HTR-8/SVneo (cell line): ENCODE measurements at regions not wholly inside any gene's neighbourhood (a gene's known extent, or its start where the extent isn't known, plus 50 kb on each side); places are given as distances from the start of the nearest gene placed in this dataset.
"Not testable (repeated sequence)": the region's sequence is repeated elsewhere in the genome, so short reads cannot be mapped to it uniquely, and the experiment has no call there.

Source experiments
- DNase-seq: peaks from one replicate; pipeline ENCODE4 v3.0.0; 2011; ENCODE audit warnings: low spot score, mixed read lengths; ENCODE audit not compliant: insufficient read length
- FAIRE-seq: peaks from 2 replicates; lab custom pipeline; 2011; peaks lifted over from hg19 to GRCh38; lab: Jason Lieb, UNC

DNA sequence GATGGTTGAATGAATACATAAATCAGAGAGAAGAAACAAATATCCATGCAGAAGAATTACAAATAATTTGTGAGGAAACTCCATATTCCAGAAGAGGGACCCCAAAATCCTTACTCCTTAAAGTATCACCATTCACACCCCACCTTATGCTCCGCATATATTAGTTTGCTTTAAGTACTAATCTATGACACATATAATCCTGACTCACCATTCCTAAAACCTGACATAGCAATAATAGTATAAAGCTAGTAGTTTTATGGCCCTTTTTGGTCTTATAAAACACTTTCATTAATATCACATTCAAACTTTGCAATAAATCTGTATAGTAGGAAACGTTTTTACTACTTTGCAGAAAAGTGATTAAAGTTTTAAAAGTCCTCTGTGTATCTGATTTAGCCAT lies 719.0 kb upstream of the SLC39A10 start:
- DNase-seq = no peak
- FAIRE-seq = no peak

DNA sequence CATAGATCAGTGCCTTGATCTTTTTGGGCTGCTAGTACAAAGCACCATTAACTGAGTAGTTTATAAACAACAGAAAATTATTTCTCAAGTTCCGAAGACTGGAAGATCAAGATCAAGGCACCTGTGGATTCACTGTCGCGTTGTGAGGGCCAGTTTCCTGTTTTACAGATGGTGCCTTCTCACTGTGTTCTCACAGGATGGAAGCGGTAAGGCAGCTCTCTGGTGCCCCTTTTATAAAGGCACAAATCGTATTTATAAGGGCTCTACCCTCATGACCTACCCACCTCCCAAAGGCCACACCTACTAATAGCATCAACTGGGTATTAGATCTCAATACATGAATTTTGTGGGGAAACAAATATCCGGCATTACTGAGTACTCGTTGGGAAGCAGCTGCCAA lies 729.5 kb upstream of the SLC39A10 start:
- DNase-seq (no peak), FAIRE-seq (no peak)

DNA sequence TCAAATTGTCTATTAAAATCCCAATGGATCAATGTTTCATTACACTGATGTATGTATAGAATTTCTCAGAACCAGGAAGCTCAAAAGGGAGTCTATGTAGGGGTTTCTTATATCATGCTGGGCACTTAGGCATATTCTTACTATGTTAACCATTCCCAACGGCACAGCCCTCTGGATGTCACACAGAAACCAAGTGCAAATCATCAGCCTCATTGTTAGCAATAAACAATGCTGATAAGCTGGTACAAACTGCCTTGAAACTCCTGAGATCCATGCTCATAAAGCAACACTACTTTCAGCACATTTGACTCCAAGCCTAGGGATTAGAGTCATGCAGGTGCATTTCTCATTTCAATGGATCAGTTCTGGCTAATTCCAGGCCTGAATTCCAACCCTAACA lies 730.2 kb upstream of the SLC39A10 start:
- DNase-seq (no peak), FAIRE-seq (no peak)

DNA sequence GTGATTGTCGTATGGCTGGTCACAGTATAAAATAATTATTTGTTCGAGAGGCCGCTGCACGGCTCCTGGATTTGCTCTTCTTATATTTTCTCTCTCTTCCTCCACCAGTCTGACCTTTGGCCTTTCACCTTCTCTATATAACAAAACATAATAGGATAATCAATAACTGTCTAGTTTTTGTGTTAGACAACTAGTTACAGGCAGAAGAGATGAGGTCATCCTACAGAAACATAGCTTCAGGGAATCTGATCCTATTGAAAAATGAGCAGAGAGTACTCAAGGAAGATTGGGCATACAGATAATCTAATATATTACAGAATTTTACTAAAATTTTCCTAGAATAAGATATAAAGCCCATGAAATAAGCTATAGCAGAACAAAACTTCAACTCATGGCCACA lies 731.3 kb upstream of the SLC39A10 start:
- DNase-seq (no peak), FAIRE-seq (no peak)

DNA sequence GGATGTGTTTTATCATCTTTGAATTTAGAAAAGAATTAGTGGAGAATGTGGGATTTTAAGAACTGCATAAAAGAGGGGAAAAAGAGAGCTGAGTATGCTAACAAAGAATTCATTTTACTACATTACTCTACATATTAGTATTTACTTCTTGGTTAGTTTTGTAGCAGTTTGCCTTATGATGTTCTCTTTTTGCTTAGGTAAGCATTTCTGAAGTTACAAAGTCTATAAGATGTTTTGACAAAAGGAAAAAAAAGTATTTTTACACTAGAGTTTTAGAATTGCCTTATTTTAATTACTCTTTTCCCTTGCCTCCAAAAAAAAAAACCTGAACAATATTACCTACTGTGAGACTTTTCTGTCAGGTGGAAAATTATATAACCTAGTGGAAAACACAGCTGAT lies 739.5 kb upstream of the SLC39A10 start:
- no peak for FAIRE-seq
- no peak for DNase-seq

DNA sequence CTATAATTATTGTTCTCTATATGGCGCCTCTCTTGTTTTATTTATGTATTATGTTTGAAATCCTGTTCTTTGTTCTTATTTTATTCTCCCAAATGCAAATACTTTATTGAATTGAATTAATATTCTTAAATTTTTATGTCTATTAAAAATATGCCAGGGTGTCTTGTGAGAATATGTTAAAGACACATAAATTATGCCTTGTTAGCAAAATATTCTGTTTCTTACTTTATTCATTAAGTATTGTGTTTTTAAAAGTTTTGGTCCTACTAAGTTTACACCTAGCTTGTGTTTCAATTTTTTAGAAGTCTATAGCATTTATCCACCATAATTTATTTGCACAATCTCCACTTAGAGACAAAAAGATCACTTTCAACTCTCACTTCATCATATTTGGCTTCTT lies 741.5 kb upstream of the SLC39A10 start:
- FAIRE-seq (no peak), DNase-seq (no peak)

DNA sequence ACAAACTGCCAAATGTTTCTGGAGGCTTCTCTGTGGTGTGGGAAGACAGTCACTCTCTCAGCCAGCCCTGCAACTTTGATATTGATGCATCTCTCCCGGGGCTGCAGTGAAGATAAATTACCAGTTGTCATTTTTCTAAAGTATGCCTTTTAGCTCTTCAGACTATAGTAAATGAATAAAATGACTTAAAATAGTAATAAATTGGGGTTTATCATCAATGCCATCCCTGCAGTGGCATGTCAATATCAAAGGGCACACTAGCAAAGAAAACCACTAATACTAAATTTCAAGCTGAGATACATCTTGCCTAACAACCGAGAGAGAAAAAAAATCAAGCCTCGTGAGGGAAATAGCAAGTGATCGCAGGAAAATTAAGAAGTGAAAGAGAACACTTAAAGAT lies 749.5 kb upstream of the SLC39A10 start:
- no peak for DNase-seq
- no peak for FAIRE-seq

DNA sequence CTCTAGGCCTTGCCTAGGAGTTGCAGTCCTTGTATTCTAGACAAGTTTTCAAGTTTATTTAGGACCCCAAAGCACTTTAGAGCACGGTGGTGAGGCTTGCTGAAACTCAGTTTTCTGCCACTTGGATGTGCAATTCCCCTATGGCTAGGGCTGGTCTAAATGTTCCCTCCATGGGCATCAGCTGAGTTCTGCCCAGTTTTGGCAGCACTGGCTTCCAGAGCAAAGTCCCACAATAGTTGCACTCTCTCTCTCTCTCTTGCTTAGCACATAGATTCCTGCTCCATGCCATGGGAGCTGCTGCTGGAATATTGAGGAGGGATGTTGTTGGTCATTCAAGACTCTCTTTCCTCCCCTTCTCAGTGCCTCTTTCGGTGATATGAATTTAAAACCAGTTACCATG lies 760.2 kb upstream of the SLC39A10 start:
- DNase-seq (no peak), FAIRE-seq (no peak)

DNA sequence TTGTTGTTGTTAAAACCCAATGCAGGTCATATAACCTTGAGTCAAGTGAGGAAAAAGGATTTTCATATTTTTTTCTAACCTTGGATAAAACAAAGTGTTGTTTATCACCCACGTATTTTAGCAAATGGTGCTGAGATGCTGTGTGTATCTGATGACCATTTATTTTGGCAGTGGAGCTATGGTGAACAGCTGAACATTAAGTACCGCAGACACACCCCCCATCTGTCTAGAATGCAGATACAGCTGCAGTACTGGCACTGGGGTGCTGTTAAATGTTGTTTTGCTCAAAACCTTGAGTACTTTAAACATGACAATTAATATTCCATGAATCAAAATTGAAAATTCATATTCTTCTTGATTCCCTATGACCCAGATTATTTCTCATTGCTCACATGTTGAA lies 773.3 kb upstream of the SLC39A10 start:
- FAIRE-seq (no peak), DNase-seq (no peak)

DNA sequence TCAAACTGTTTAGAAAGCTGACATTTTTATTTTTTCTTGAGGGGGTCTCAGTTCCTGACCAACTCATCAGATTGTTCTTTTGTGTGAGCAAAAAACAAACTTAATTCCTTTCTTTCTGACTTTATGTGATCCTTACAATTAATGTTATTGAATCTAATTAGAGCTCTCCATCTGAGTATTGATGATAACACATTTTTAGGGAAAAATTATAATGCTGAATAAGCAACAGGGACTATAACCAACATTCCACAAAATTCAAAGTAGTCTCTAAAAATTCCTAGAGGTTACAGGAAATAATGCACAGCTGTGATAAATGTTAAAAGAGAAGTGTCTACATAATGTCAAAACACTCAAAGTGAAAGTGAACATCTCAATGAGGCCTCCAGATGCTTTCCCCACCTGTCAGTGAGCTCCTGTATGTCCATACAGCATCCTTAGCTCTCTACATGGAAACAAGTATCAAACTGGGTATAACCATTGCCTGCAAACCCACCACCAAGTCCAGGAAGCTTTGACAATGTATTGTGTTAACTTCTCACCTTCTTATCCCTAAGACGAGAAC lies 786.0 kb upstream of the SLC39A10 start:
- no peak for FAIRE-seq
- no peak for DNase-seq

DNA sequence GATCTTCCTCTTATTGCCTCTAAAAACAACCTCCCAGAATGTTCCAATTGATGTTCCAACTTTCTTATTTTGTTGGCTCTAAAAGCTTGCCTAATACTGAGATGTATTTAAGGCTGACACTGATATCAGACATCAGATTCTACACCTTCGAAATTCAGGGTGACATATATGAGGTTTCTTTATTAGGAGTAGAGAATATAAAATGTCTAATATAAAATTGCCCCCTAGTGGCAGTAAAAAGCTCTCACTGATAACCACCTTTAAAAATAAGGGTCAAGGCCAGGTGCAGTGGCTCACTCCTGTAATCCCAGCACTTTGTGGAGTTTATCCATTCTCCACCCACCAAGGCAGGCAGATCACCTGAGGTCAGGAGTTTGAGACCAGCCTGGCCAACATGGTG lies 789.7 kb upstream of the SLC39A10 start:
- DNase-seq = peak; percentile 6
- no peak for FAIRE-seq

DNA sequence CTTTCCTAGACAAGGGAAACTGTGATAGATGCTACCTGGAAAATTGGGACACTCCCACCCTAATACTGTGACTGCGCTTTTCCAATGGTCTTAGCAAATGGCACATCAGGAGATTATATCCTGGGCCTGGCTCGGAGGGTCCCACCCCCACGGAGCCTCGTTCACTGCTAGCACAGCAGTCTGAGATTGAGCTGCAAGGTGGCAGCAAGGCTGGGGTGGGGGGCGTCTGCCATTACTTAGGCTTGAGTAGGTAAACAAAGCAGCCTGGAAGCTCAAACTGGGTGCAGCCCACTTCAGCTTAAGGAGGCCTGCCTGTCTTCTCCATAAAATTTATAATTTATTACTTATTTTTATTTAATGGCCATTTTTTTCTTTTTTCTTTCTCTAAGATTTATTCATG lies 802.1 kb upstream of the SLC39A10 start:
- no peak for FAIRE-seq

DNA sequence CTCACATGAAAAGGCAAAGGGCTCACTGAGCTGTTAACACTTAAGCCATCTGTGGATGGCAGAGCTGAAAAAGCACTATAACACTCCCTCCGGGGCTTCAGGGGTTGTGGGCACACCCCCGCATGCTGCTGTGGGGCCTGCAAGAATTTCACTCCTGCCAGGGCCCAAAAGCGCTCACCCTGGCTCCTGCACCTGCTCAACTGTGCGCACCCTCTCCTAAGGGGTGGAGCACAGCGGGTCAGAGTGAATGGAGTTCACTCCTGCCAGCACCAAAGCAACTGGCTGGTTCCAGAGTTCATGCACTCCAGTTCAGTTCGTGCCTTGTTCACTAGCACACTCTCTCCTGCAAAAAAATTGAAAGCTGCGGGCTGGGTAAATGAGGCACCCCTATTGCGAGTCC lies 814.2 kb upstream of the SLC39A10 start:
- FAIRE-seq (no peak), DNase-seq (no peak)

More for the DNA sequence above, 802.1 kb upstream of the SLC39A10 start:
- no peak for DNase-seq

DNA sequence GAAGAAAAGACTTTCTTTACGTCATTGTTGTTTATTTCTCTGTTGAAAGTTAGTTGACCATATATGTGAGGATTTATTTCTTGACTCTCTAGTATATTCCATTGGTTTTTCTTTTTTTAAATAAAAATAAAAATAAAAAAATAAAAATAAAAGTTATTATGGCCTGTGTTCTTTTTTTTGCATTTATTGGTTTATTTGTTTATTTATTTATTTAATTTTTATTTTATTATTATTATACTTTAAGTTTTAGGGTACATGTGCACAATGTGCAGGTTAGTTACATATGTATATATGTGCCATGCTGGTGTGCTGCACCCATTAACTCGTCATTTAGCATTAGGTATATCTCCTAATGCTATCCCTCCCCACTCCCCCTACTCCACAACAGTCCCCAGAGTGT lies 822.7 kb upstream of the SLC39A10 start:
- DNase-seq, FAIRE-seq: not testable (repeated sequence)

DNA sequence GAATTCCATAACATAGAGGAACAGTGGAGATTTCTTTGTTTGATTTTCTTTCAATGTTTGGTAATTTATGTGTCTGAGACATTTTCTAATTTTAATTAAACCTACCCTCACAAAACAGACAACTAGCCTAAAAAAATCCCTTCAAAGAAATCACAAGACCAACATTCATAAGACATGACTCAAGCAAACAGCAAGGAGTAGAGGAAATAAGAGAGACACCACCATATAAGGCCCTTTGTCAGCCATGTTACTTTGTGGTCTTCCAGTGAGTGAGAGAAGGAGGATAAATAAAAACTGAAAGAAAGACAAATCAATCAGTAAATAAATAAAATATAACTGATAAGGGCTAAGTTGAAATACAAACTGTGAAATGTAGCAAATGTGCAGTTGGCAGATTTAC lies 830.8 kb upstream of the SLC39A10 start:
- no peak for FAIRE-seq

DNA sequence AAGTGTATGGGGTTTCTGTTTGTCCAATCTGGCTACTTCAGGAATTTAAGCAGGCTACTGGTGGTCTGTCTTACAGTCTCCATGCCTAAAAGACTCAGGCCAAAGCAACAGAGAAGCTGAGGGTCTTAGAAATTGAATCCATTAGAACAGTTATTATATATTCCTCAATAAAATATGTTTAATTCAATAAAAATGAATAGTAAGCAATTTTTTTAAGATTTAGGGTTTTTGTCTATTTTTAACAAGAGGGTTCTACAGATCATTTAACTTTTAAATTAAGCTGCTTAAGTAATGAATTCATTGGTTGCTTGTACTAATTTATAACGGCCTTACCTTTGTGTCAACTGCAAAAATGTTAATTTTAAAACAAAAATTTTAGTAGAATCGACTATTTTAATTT lies 832.6 kb upstream of the SLC39A10 start:
- DNase-seq (no peak), FAIRE-seq (no peak)

More for the DNA sequence above, 830.8 kb upstream of the SLC39A10 start:
- no peak for DNase-seq

DNA sequence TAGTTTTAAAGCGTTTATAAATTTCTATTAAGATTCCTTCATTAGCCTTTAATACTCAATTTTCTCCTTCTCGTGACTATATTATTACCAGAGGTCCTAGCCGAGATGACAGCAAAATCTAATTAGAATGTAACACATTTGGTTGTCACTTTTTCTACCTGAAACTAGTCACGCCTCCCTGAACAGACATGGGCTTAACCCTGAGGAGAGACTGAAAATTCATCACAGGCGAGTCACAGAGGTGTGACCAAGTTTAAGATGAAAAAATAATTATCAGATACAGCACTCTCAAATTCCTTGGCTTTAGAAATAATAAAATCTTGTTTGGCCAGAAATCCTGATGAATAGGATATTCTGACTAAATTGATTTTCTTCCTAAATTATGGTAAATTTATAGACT lies 834.4 kb upstream of the SLC39A10 start:
- DNase-seq = no peak
- FAIRE-seq = no peak

DNA sequence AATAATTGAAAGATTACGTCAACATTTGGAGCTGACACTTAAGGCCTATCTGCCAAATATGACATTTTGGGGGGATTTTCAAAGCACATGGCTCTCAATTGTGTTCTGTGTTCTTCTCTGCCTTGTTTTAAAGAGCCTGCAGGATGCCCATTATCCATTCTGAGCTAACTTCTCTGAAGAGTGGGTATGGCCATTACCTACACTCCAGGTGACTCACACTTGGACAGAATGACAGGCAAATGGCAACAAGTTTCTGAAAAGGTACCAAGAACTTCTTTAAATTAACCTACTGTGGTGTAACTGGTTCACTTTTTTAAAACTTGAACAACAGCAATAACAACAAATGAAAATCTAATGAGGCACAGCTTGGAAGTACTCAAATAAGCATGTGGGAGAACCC lies 834.9 kb upstream of the SLC39A10 start:
- DNase-seq = no peak
- no peak for FAIRE-seq

DNA sequence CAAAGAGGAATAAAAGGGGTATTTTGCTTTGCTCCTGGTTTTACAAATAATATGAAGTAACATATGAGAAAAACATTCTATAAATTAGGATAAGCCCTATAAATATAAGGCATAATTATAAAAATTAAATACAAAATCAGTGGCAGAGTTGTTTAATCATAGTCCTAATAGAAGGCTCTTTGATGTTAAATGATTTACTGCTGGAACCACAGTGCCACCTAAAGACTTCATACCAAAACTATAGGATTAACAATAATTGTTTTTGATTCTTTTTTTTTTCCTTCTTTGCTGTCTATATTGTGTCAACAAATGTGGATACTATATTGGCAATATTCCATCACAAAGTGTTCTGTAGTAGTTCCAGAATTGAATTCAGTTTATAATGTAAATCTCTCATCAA lies 837.7 kb upstream of the SLC39A10 start:
- FAIRE-seq = no peak
- DNase-seq = no peak

DNA sequence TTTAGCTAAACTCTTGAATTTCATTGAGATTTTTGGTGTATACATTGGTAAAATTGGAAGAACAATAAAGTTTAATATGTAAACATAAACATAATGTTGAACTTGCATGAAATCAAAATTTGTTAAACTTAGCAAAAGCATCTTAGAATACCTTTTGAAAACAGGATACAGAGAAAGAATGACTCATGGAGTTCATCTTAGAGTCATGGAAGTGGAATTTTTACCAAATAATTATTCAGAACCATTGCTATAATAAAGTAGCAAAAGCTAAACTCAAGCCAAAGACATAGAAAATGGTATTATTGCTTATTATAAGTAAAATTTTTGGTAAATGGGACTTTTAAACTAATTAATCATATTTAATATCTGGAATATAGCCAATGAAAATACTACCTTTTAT lies 841.6 kb upstream of the SLC39A10 start:
- no peak for DNase-seq
- FAIRE-seq = no peak

DNA sequence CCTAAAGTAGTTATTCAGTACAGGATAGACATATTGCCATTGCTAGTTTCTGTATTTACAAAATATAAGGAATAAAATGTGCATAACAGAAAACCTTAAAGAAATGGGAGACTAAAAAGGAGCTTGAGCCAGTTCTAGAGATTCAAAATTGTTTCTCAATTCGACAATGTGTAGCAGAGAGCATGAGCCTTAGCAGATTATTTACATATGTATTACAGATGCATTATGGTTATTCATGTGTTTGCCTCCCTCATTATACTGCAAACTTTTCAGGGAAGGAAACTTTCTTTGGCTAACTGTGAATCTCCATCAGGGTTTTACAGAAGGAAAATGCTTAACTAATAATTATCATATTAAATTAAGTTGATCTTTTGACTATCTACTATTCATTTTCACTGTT lies 854.4 kb upstream of the SLC39A10 start:
- FAIRE-seq (no peak), DNase-seq (no peak)

DNA sequence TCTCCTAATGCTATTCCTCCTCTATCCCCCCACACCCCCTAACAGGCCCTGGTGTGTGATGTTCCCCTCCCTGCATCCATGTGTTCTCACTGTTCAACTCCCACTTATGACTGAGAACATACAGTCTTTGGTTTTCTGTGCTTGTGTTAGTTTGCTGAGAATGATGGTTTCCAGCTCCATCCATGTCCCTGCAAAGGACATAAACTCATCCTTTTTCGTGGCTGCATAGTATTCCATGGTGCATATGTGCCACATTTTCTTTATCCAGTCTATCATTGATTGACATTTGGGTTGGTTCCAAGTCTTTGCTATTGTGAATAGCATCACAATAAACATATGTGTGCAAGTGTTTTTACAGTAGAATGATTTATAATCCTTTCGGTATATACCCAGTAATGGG lies 870.0 kb upstream of the SLC39A10 start:
- peak; percentile 40 for FAIRE-seq
- DNase-seq = not testable (repeated sequence)

DNA sequence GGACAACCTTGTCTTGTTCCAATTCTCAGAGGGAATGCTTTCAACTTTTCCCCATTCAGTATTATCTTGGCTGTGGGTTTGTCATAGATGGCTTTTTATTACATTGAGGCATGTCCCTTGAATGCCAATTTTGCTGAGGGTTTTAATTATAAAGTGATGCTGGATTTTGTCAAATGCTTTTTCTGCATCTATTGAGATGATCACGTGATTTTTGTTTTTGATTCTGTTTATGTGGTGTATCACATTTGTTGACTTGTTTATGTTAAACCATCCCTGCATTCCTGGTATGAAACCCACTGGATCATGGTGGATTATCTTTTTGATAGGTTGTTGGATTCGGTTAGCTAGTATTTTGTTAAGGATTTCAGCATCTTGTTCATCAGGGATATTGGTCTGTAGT lies 885.6 kb upstream of the SLC39A10 start:
- not testable (repeated sequence) for DNase-seq, FAIRE-seq
